Neutrophil (primary cell): ENCODE measurements at regions not wholly inside any gene's neighbourhood (a gene's known extent, or its start where the extent isn't known, plus 50 kb on each side); places are given as distances from the start of the nearest gene placed in this dataset.

ENCODE experiments used
- H3K27ac ChIP-seq: fragments of 200-600 bp; sonication (generic); 2 replicates; pipeline ENCODE4 v1.5.1; 2016; ENCODE audit warnings: mild to moderate bottlenecking, moderate library complexity
- H3K27me3 ChIP-seq: fragments of 200-600 bp; sonication (generic); 2 replicates; pipeline ENCODE4 v1.6.0; 2016; ENCODE audit warnings: mild to moderate bottlenecking
- H3K36me3 ChIP-seq: fragments of 200-600 bp; sonication (generic); 2 replicates; pipeline ENCODE4 v1.5.1; 2017
- H3K4me1 ChIP-seq, 2 experiments: fragments of 200-600 bp in 1 of 2; sonication (generic) in 1 of 2; 1 replicate in 1 of 2; 2 replicates in 1 of 2; pipeline versions ENCODE4 v1.5.1 to v1.6.1; 2013 to 2016; ENCODE audit warnings: low read depth in 1 of 2, low read length in 1 of 2, mild to moderate bottlenecking in 1 of 2, moderate library complexity in 1 of 2; ENCODE audit not compliant: control insufficient read depth in 1 of 2, insufficient read depth in 1 of 2
- H3K4me3 ChIP-seq, 2 experiments: fragments of 200-600 bp in 1 of 2; sonication (generic) in 1 of 2; 1 replicate in 1 of 2; 2 replicates in 1 of 2; pipeline ENCODE4 v1.5.1; 2013 to 2016; ENCODE audit warnings: low read depth in 1 of 2, low read length in 1 of 2, mild to moderate bottlenecking in 1 of 2, moderate library complexity in 1 of 2
- H3K9me3 ChIP-seq: fragments of 200-600 bp; sonication (generic); 2 replicates; pipeline ENCODE4 v1.5.1; 2016
- CTCF ChIP-seq: fragments of 200-600 bp; sonication (generic); IDR thresholded peaks from 2 replicates; pipeline ENCODE4 v1.5.1; 2016; ENCODE audit warnings: antibody characterized with exemption

- H3K4me1 ChIP-seq: no peaks in the 10 kb centered on the region
- no peak for TF ChIP-seq CTCF
- H3K36me3 ChIP-seq: no peaks in the 10 kb centered on the region
- no peak overlapping the region for H3K27ac ChIP-seq
- H3K27me3 ChIP-seq: peaks cover 16% of the 10 kb centered on the region
- no peak overlapping the region for H3K4me3 ChIP-seq
- no peaks in the 10 kb centered on the region for H3K9me3 ChIP-seq
Measured at GRCh38 chr2:9735335-9735734, 104.5 kb upstream of the YWHAQ start.

- Histone ChIP-seq H3K27ac (no peak overlapping the region), H3K4me1 (no peaks in the 10 kb centered on the region)
Measured at GRCh38 chr2:9736021-9736420, 105.2 kb upstream of the YWHAQ start.

GRCh38 chr2:9737053-9737875, 106.0 kb upstream of the TAF1B start:
- H3K9me3 ChIP-seq: no peaks in the 10 kb centered on the region
- H3K4me3 ChIP-seq: no peak overlapping the region
- no peaks in the 10 kb centered on the region for H3K4me1 ChIP-seq
- no peaks in the 10 kb centered on the region for H3K36me3 ChIP-seq
- no peak for TF ChIP-seq CTCF
- H3K27me3 ChIP-seq: peaks cover 31% of the 10 kb centered on the region
- H3K27ac ChIP-seq: no peak overlapping the region

More at GRCh38 chr2:9736021-9736420, 105.2 kb upstream of the YWHAQ start:
- TF ChIP-seq CTCF: no peak
- Histone ChIP-seq H3K4me3 (no peak overlapping the region), H3K9me3 (no peaks in the 10 kb centered on the region), H3K36me3 (no peaks in the 10 kb centered on the region), H3K27me3 (peaks cover 23% of the 10 kb centered on the region)

GRCh38 chr2:9738062-9738461, 105.2 kb upstream of the TAF1B start:
- H3K4me1 ChIP-seq: no peaks in the 10 kb centered on the region
- H3K27ac ChIP-seq: no peak overlapping the region
- no peaks in the 10 kb centered on the region for H3K36me3 ChIP-seq
- no peaks in the 10 kb centered on the region for H3K9me3 ChIP-seq
- TF ChIP-seq CTCF: no peak
- no peak overlapping the region for H3K4me3 ChIP-seq
- H3K27me3 ChIP-seq: peaks cover 31% of the 10 kb centered on the region

GRCh38 chr2:9738535-9739496, 104.5 kb upstream of the TAF1B start:
- Histone ChIP-seq H3K4me3 (peak overlapping the region in 1 of 2 experiments; percentile 15), H3K36me3 (no peaks in the 10 kb centered on the region)
- no peak for TF ChIP-seq CTCF

More at GRCh38 chr2:9738535-9739496, 104.5 kb upstream of the TAF1B start:
- Histone ChIP-seq H3K27me3 (peaks cover 31% of the 10 kb centered on the region), H3K27ac (no peak overlapping the region), H3K9me3 (no peaks in the 10 kb centered on the region), H3K4me1 (no peaks in the 10 kb centered on the region)
